ENCODE measurements at regions not wholly inside any gene's neighbourhood (a gene's known extent, or its start where the extent isn't known, plus 50 kb on each side); places are given as distances from the start of the nearest gene placed in this dataset.

DNA sequence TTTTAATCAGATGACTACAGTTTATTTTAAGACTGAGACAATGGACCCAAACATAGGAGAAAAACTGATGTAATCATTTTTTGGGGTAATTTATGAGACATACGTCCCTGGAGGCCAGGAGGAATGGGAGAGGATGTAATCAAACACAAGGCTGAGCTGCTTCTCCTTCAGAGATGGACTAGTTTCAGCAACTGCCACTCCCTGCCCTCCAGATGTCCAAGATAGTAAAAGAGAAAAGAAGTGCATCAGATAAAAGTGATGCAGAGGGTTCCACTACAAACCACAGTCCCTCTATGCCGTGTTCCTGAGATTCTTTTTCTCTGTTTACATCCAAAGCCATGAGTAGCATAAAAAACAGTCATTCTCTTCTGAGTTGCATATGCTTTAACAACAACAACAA, 101.1 kb downstream of the DACT1 start:
- H3K4me1 ChIP-seq (ENCODE audit: control insufficient read depth, low read length) = no peaks in the 10 kb centered on the region
- no peaks in the 10 kb centered on the region for H3K36me3 ChIP-seq (ENCODE audit: control insufficient read depth, low read length)
- no peaks in the 10 kb centered on the region for H3K27me3 ChIP-seq (ENCODE audit: control insufficient read depth, low read length)
- H3K9me3 ChIP-seq (ENCODE audit: control insufficient read depth, insufficient read depth, low read length) = no peaks in the 10 kb centered on the region
- no peaks in the 10 kb centered on the region for H4K20me1 ChIP-seq (ENCODE audit: control insufficient read depth, insufficient read depth, low read depth, low read length)
- no peaks in the 10 kb centered on the region for H3K9me2 ChIP-seq (replicated peaks; ENCODE audit: control insufficient read depth, low read length)
- H3F3A ChIP-seq (ENCODE audit: control insufficient read depth, insufficient read depth) = no peaks in the 10 kb centered on the region
- no peak overlapping the region for H3K4me2 ChIP-seq (ENCODE audit: low read length)
- no peak overlapping the region for H3K4me3 ChIP-seq (ENCODE audit: low read length)
- TF ChIP-seq, protein P1, sequence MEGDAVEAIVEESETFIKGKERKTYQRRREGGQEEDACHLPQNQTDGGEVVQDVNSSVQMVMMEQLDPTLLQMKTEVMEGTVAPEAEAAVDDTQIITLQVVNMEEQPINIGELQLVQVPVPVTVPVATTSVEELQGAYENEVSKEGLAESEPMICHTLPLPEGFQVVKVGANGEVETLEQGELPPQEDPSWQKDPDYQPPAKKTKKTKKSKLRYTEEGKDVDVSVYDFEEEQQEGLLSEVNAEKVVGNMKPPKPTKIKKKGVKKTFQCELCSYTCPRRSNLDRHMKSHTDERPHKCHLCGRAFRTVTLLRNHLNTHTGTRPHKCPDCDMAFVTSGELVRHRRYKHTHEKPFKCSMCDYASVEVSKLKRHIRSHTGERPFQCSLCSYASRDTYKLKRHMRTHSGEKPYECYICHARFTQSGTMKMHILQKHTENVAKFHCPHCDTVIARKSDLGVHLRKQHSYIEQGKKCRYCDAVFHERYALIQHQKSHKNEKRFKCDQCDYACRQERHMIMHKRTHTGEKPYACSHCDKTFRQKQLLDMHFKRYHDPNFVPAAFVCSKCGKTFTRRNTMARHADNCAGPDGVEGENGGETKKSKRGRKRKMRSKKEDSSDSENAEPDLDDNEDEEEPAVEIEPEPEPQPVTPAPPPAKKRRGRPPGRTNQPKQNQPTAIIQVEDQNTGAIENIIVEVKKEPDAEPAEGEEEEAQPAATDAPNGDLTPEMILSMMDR (IDR thresholded peaks at IDR 0.05; ENCODE audit: low read depth, low read length, poor library complexity, severe bottlenecking) = no peak
- no peak for TF ChIP-seq EZH2phosphoT487 (IDR thresholded peaks at IDR 0.05; ENCODE audit: borderline replicate concordance, low read length)
- H3K27ac ChIP-seq (ENCODE audit: low read depth, low read length) = no peak overlapping the region
- no peaks in the 10 kb centered on the region for H3K79me2 ChIP-seq (ENCODE audit: control insufficient read depth, low read length)

DNA sequence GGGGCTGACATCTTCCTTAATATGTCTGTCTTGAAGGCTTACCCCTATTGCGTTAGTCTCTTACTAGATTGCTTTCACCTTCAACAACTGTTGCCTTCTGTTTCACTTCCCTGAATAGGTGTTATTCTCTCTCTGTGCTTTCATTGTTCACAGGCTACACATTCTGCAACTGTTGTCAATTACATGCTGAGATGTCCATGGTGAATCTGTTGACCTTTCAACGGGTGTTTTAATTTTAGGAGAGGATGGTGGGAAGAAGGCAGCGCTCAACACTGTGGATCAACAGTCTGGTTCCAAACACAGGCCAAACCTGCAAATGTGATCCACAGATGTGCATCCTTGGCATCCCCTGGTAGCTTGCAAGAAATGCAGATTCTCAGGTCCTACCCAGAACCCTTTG, 101.9 kb downstream of the DACT1 start:
- Histone ChIP-seq H3K4me3 (ENCODE audit: low read length) (no peak overlapping the region), H3F3A (ENCODE audit: control insufficient read depth, insufficient read depth) (no peaks in the 10 kb centered on the region), H4K20me1 (ENCODE audit: control insufficient read depth, insufficient read depth, low read depth, low read length) (no peaks in the 10 kb centered on the region), H3K27ac (ENCODE audit: low read depth, low read length) (no peak overlapping the region), H3K27me3 (ENCODE audit: control insufficient read depth, low read length) (no peaks in the 10 kb centered on the region), H3K4me2 (ENCODE audit: low read length) (no peak overlapping the region), H3K9me2 (replicated peaks; ENCODE audit: control insufficient read depth, low read length) (no peaks in the 10 kb centered on the region), H3K36me3 (ENCODE audit: control insufficient read depth, low read length) (no peaks in the 10 kb centered on the region), H3K4me1 (ENCODE audit: control insufficient read depth, low read length) (no peaks in the 10 kb centered on the region), H3K9me3 (ENCODE audit: control insufficient read depth, insufficient read depth, low read length) (no peaks in the 10 kb centered on the region), H3K79me2 (ENCODE audit: control insufficient read depth, low read length) (no peaks in the 10 kb centered on the region)
- TF ChIP-seq, protein P1 (IDR thresholded peaks at IDR 0.05; ENCODE audit: low read depth, low read length, poor library complexity, severe bottlenecking) = no peak

DNA sequence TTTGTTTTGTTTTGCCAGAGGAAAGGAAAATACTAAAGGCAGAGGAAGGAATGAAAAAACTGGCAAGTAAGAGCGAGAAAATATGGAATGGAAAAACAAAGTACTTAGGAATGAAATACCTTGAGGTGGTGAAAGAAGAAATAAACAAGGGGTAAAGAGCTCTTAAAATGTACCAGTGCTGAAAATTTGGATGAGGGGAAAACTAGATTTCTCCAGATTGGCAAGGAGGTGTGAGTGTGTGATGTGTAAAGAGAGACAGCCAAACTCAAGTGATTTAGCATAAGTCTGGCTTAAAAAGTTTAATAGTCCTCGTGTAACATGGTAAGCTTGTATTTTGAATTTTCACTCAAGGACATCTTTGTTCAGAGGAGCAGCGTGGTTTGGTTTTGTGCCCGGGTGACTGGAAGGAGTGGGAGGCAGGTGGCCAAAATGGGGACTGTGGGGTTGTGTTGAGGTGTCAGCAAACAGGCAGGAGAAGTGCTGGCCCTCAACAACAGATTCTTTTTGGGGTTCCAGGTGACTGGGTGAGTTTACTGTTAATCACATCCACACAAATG, 102.7 kb downstream of the DACT1 start:
- no peaks in the 10 kb centered on the region for H3K9me2 ChIP-seq (replicated peaks; ENCODE audit: control insufficient read depth, low read length)
- no peak overlapping the region for H3K4me3 ChIP-seq (ENCODE audit: low read length)
- no peak overlapping the region for H3K27ac ChIP-seq (ENCODE audit: low read depth, low read length)
- no peak overlapping the region for H3K4me2 ChIP-seq (ENCODE audit: low read length)
- no peaks in the 10 kb centered on the region for H3K27me3 ChIP-seq (ENCODE audit: control insufficient read depth, low read length)
- no peaks in the 10 kb centered on the region for H3K4me1 ChIP-seq (ENCODE audit: control insufficient read depth, low read length)
- no peaks in the 10 kb centered on the region for H4K20me1 ChIP-seq (ENCODE audit: control insufficient read depth, insufficient read depth, low read depth, low read length)
- no peak for TF ChIP-seq EZH2phosphoT487 (IDR thresholded peaks at IDR 0.05; ENCODE audit: borderline replicate concordance, low read length)
- TF ChIP-seq, protein P1 (IDR thresholded peaks at IDR 0.05; ENCODE audit: low read depth, low read length, poor library complexity, severe bottlenecking) = no peak
- no peaks in the 10 kb centered on the region for H3K36me3 ChIP-seq (ENCODE audit: control insufficient read depth, low read length)
- no peaks in the 10 kb centered on the region for H3F3A ChIP-seq (ENCODE audit: control insufficient read depth, insufficient read depth)
- H3K79me2 ChIP-seq (ENCODE audit: control insufficient read depth, low read length) = no peaks in the 10 kb centered on the region
- no peaks in the 10 kb centered on the region for H3K9me3 ChIP-seq (ENCODE audit: control insufficient read depth, insufficient read depth, low read length)

Data from DOHH2 (cell line).